HL-60 (cell line): ENCODE measurements at regions not wholly inside any gene's neighbourhood (a gene's known extent, or its start where the extent isn't known, plus 50 kb on each side); places are given as distances from the start of the nearest gene placed in this dataset.

Source experiments
- POLR2AphosphoS5 ChIP-seq: IDR thresholded peaks from 2 replicates; pipeline ENCODE4 v1.6.1; 2012; ENCODE audit warnings: low read depth
- TF ChIP-seq, protein P1 (sequence below): IDR thresholded peaks from one replicate; pipeline ENCODE4 v1.5.1; 2011; ENCODE audit warnings: low read length, control low read depth, inconsistent platforms; ENCODE audit not compliant: insufficient read depth
- TF ChIP-seq, protein P2 (sequence below): IDR thresholded peaks from 2 replicates; pipeline ENCODE4 v1.6.1; 2012; ENCODE audit warnings: low read depth; ENCODE audit not compliant: insufficient replicate concordance

- TF ChIP-seq, protein P1, sequence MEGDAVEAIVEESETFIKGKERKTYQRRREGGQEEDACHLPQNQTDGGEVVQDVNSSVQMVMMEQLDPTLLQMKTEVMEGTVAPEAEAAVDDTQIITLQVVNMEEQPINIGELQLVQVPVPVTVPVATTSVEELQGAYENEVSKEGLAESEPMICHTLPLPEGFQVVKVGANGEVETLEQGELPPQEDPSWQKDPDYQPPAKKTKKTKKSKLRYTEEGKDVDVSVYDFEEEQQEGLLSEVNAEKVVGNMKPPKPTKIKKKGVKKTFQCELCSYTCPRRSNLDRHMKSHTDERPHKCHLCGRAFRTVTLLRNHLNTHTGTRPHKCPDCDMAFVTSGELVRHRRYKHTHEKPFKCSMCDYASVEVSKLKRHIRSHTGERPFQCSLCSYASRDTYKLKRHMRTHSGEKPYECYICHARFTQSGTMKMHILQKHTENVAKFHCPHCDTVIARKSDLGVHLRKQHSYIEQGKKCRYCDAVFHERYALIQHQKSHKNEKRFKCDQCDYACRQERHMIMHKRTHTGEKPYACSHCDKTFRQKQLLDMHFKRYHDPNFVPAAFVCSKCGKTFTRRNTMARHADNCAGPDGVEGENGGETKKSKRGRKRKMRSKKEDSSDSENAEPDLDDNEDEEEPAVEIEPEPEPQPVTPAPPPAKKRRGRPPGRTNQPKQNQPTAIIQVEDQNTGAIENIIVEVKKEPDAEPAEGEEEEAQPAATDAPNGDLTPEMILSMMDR: no peak
- no peak for TF ChIP-seq POLR2AphosphoS5
- TF ChIP-seq, protein P2, sequence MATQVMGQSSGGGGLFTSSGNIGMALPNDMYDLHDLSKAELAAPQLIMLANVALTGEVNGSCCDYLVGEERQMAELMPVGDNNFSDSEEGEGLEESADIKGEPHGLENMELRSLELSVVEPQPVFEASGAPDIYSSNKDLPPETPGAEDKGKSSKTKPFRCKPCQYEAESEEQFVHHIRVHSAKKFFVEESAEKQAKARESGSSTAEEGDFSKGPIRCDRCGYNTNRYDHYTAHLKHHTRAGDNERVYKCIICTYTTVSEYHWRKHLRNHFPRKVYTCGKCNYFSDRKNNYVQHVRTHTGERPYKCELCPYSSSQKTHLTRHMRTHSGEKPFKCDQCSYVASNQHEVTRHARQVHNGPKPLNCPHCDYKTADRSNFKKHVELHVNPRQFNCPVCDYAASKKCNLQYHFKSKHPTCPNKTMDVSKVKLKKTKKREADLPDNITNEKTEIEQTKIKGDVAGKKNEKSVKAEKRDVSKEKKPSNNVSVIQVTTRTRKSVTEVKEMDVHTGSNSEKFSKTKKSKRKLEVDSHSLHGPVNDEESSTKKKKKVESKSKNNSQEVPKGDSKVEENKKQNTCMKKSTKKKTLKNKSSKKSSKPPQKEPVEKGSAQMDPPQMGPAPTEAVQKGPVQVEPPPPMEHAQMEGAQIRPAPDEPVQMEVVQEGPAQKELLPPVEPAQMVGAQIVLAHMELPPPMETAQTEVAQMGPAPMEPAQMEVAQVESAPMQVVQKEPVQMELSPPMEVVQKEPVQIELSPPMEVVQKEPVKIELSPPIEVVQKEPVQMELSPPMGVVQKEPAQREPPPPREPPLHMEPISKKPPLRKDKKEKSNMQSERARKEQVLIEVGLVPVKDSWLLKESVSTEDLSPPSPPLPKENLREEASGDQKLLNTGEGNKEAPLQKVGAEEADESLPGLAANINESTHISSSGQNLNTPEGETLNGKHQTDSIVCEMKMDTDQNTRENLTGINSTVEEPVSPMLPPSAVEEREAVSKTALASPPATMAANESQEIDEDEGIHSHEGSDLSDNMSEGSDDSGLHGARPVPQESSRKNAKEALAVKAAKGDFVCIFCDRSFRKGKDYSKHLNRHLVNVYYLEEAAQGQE: no peak
Measured at GRCh38 chr5:100409660-100410151, 125.5 kb upstream of the FAM174A start.
